GM21619 (cell line): ENCODE measurements at regions not wholly inside any gene's neighbourhood (a gene's known extent, or its start where the extent isn't known, plus 50 kb on each side); places are given as distances from the start of the nearest gene placed in this dataset.
"Not testable (repeated sequence)": the region's sequence is repeated elsewhere in the genome, so short reads cannot be mapped to it uniquely, and the experiment has no call there.

ENCODE experiments used
- ATAC-seq: cut with Tn5 transposase; IDR thresholded peaks from one replicate; pipeline ENCODE4 v1.9.1; 2021; ENCODE audit not compliant: unreplicated experiment

DNA sequence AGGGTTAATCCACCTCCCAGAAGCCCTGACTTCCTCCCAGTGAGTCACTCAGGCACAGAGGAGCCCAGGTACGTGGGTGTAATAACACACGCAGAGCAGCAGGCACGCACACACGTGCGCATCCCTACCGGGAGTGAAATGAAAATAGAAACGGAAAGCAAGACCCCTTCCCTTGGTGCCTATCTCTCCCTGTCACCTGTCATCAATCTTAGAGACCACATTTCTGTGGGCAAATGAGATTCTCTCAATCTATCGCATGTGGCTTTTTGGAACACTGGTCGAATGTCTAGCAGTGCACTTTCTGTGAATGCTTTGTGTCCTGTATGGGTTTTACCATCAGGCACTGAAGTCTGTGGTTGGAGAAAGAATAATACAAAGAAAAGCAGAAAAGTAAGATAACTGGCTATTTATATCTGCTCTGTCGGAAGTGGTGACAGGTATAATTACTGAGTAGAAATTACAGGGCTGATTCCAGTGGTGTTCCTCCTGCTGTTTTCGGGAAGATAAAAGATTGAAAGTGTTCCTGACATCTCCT, 137.7 kb upstream of the GRIA1 start:
- peak; percentile 65 for ATAC-seq

DNA sequence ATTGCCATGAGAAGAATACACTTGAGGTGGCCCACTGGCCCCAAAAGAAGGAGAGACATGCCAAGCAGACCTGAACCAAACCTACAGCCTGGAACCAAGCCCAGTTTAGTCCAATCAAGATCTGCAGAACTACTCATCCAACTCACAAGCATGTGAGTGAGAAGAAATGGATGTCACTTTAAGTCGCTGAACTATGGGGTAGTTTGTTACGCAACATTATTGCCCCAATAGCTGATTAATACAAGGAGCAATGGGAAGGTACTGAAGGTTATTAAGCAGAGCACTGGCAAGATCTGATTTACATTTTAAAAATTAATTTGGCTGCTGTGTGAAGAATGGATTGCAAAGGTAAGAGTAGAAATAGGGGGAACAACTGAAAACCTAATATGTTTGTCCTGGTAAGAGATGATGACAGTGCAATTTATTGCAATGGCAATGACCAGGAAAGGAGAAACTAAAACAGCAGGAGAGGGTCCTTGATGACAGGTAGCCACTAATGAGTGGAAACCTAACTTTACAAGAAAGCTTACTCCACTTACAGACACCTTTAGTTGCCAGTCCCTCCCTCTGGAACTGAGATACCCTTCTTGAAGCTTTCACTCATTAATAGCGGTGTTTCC, 132.9 kb upstream of the GRIA1 start:
- no peak for ATAC-seq

DNA sequence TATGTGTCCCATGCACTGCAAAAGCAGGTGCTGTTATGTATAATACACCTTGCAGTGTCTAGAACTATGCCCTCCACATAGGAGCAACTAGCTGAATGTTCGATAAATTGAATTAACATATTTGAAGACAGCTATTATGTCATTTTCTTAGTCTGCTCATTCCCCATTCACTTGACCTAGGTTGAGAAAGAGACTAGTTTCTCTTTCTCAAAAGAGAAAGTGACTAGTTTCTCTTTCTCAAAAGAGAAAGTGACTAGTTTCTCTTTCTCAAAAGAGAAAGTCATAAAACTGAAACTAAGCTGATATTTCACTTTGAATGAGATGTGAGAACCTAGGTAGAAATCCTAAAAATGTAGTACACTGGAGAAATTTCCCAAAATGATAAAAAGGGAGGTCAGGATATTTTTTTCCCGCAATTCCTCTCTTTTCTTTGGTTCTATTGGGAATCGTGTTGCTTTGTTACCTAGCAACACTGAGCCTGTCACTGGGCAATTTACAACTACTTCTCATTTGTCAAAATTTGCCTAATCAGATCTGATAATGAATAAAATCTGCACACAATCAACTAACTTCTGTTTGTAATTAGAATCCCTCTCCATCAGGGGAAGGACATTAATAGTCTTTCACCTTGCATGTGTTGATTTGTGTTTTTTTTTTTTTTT, 132.0 kb upstream of the GRIA1 start:
- ATAC-seq: peak; percentile 86

DNA sequence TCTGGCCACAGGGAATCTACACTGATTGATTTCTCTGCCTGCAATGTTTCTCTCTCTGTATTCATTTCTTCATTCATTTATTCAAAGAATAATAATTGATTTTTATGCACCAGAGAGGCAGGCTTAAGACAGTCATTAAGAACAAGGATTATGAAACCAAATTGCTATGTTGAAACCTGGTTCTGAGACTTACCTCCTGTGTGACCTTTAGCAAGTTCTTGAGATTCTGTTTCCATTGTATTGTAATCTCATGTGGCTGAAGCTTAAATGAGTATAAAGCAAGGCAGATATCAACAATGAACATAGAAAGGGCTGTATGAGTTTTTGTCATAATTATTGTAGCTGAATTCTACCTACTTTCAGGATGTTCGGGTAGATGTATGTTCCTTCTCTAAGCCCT, 129.6 kb upstream of the GRIA1 start:
- no peak for ATAC-seq

DNA sequence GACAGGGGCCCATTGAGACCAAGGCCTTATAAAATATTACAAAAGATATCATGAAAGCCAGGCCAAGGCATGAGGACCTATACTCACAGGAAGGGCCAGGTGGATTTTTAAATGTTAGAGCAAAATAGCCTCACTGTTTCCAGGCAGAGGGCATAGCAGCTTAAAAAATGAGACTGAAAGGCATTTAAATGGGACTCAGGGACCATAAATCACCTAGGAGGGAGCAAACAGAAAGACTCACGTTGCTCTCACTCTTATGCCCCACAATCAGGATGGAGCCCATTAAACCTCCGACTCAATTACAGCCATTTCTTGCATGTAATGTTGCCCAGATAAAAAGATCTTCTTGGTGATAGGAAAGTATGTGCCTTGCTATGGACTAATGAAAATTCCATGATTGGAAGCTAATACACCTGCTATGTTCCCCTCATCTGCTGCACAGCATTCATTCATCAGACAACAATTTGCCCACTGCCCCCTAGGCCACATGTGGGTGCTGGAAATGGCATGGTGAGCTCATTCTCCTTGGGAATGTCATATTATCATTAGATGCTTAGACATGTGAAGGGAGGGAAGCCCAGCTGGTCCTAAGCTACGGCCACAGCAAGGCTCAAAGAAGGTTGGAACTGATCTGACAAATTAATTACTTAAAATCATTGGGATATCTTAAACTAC, 128.6 kb upstream of the GRIA1 start:
- no peak for ATAC-seq

DNA sequence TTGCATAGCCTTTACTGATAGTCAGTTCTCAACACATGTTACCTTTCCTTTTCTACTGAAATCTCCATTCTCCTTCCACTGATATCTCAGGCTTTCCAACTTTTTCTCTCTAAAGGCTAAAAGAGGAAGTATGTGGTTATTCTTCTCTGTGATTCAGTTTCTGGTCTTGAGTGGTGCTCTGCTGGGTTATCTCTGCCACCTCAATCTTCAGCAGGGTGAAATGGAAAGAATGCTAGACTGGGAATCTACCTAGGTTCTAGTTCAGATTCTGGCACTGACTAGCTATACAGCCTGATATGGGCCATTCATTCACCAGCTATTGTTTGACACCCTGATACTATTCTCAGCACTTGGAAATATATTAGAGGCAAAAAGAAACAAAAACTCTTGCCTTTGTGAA, 124.9 kb upstream of the GRIA1 start:
- ATAC-seq: peak; percentile 63

DNA sequence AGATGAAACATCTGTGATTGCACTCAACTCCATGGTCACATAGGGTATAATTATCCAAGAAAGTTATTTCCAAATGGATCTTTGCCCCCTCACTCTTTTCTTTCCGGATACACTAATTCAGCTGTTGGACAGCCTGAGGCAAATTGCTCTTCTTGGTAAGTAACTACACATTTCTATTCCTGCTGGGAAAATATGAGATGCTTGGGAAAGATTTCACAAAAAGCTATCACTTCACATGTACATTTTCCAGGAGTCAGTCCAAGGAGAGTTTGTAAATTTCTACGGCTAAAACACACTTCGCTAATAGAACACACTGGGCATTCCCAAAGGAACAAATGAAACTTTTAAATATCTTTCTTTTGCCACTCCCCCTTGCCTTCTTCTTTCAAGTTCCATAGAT, 123.0 kb upstream of the GRIA1 start:
- ATAC-seq: no peak

DNA sequence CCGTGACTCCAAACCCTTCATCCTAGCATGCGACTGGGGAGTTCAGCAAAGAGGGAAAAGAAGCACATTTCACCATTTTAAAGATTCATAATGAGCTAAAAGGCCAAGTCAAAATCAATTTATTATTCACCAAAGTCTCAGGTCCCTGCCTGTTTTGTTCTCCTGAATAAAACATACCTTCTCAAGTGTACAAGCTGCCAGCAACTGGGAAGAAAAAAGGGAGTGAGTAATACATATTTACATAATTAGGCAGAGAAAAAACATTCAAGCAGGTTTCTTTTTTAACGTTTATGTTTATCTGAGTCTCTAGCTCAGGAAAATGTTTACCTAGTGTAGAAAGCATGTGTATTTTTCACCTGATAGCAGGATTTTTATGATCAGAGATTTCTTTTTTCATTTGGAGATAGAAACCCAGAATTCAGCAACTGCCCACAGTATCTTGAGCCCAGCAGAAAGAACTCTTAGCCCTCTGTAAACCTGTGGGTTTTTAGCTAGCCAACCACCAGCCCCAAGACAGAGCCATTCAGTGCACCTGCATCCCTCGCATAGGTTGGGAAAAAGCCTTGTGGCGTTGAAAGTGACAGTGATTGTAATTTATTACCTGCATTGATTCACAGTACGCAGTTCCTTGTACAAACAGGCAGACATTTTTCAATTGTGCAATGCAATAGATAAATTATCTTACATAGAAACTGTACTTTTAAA, 117.9 kb upstream of the GRIA1 start:
- no peak for ATAC-seq

DNA sequence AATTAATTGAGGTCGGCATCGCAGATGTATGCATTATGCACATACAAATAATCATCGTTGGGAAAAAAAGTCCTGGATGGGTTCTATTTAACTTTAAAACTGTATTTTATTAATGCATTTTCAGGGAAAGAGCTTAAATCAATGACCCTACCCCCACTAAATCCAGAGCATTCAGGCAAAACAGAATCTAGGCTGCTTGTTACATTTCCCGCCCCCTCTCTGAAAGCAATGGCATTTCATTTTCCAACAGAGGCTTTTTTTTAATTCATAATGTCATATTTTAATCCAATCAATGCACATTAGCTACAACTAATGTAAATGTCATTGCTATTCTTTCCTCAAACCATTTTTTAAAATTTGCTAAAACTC, 117.4 kb upstream of the GRIA1 start:
- ATAC-seq: no peak

DNA sequence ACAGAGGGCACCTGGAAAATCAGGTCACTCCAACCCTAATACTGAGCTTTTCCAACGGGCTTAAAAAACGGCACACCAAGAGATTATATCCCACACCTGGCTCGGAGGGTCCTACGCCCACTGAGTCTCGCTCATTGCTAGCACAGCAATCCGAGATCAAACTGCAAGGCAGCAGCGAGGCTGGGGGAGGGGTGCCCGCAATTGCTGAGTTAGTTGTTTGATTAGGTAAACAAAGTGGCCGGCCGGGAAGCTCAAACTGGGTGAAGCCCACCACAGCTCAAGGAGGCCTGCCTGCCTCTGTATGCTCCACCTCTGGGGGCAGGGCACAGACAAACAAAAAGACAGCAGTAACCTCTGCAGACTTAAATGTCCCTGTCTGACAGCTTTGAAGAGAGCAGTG, 108.8 kb upstream of the GRIA1 start:
- not testable (repeated sequence) for ATAC-seq

DNA sequence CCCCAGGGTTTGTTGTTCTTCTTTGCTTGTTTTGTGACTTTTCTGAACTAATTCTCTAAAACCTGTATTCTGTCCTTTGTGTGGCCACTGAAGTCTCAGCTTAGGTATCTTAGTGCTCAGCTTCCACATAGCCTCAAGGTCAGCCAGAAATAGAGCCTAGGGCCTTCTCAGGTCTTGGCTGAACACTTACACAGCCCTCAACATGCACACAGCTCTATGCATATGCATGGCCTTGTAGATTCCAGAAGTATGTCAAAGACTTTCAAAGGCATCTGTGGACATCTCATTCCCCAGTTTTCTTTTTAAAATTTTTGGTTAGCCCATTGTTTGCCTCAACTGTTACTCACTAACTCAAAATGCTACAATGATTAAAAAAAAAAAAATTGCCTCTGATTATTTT, 99.9 kb upstream of the GRIA1 start:
- no peak for ATAC-seq

DNA sequence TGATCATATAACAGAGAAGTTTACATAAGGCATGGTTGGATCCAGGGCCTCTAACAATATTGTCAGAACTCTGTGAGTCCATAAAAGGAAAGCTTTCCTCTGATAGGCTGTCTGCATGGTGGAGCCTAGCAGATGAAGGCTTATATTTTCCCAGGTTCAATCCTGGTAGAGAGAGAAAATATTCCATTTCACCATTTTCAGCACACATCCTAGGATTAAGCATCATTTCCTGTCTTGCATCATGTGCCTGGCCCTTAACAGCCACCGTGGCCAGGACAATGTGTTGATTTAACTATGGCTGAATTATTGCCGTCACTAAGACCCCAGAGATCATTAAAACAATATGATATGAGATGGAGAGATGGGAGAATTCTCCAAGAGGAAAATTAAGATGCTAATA, 90.9 kb upstream of the GRIA1 start:
- ATAC-seq: no peak

DNA sequence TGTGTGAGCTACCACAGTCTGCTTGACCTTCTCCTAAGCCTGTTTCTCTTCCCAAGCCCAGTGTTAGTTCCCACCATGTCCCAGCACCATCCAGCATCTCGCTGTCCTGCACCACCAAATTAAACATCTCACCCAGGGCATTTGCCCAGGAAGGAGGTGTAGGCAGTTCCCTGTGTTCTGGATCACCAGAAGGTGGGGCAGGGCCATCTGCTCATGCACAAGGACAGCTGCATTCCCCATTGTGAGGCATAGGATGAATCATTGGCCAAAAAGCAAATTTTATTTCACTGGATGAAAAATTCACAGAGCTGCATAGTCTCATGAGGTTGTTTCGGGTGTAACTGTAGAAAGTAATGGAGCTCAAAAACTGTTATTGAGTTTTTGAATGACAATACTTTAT, 89.5 kb upstream of the GRIA1 start:
- no peak for ATAC-seq

DNA sequence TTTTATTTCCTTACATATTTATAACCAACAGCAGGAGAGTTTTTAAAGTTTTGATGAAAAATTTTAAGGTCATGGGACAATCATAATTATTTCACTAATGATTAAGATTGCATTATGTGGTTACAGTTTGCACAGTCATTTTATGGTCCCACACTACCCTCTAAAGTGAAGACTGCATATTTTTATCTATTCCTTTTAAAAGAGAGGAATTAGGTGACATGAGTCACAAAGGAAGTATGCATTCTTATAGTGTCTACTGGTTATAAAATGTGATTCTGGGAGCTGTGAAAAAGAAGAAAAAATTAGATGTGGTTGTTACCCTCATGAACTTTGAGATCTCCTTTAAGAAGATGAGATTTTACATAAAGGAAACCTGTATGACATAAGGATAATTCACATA, 87.9 kb upstream of the GRIA1 start:
- ATAC-seq: no peak

DNA sequence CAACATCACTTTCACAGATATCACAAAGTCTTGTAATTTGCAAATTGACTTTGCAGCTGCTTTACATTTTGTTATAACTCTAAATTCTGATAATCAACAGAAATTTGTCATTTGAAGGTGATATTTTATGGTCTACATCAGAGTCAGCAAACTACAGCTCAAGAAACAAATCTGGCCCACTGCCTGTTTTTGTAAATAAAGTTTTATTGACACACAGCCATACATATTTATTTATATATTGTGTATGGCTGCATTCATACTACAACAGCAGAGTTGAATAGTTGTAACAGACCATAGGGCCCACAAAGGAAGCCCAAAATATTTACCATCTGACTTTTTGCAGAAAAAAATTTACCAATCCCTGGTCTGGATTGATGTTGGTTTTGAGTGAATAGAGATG, 87.0 kb upstream of the GRIA1 start:
- ATAC-seq: no peak

DNA sequence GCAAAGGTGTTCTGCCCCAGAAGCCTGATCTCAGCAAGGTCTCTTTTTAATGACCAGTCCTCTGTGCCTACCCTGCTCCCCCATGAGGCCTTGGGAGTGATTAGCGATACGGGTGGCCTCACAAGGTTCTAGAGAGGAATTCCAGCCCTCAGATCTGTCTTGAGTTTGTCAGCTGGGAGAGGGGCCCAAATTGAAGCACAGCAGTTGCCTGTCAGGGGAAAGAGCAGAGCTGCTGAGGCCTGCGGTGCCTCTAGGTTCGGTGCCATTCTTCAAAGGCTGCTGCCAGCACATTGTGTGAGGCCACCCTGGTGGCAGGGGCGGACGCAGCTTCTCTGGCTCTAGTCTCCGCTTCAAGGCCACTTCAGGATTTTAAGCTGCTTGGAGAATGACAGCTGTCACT, 85.7 kb upstream of the GRIA1 start:
- ATAC-seq: no peak

DNA sequence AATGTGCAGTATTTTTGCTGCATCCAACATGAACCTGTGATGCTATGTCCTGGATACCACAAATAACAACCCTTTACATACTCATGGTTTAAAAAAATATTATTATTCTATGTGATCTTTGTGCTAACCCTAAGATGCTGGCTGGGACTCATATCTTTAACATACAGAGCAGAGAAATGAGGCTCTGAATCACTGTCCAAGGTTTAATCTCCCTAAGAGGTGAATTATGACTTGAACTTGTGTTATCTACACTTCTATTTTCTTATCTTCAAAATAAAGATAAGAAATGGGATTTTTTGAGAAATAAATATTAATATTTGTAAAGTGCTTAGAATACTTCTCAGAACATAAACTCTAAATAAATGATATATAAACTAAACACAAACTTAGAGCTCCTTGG, 68.8 kb upstream of the GRIA1 start:
- ATAC-seq: no peak

DNA sequence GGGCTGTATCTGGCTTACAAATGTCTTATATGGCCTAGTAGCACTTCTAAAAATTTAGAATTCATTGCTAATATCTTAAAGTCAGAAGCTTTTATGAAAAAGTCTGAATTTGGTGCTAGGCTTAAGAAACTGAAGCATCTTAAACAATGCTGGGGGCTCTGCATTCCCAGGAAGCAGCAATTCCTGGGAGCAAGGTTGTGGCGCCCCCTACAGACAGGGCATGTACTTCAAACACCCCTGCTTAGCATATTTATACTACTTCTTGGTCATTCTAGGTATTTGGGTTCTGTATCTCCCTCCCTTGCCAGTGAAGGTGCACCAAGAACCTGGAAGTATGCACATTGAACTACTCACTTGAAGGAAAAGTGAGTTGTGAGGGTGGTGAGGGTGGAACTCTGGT, 64.6 kb upstream of the GRIA1 start:
- ATAC-seq: no peak

DNA sequence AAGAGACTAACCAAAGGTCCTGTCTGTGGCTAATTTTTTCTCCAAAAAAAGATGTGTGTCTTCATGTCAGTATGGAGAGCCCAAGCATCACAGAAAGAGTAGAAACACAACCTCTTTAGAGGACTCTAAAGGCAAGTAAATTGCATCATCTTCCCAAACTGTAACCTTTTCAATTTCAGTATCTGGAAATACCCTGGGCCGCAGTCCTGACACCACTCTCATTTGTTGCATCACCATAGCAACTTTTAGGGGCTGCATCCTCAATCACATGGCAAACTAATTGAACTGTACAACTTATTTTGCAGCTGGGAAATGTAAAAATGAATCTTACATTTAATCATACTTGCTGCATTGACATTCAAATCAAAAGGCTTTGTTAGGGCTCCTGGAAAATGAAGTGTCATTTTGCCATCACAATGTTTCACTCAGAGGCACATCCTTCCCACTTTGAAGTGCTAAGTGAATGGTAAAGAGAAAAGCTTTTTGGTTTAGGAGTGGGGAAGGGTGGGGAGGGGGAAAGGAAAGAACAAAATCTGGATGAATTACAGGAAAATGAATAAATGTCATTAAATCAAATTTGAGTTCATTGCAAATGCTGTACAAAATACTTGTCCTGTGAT, 60.6 kb upstream of the GRIA1 start:
- peak; percentile 85 for ATAC-seq

DNA sequence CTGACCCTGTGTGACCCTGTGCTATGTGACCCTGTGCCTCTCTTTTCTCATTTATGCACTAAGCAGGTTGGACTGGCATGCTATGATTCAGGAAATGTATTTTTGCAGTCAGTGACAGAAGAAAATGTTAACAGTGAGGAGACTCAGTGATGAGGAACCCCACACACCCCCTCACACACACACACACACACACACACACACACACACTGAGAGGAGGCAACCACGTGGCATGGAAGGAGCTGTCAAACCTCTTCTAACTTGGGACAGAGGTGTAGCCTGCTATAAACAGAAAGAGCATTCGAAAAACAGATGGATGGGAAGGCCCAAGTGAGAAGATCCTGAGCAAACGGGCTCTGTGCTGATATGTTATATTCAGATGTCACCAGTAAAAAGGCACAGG, 57.9 kb upstream of the GRIA1 start:
- ATAC-seq: no peak

DNA sequence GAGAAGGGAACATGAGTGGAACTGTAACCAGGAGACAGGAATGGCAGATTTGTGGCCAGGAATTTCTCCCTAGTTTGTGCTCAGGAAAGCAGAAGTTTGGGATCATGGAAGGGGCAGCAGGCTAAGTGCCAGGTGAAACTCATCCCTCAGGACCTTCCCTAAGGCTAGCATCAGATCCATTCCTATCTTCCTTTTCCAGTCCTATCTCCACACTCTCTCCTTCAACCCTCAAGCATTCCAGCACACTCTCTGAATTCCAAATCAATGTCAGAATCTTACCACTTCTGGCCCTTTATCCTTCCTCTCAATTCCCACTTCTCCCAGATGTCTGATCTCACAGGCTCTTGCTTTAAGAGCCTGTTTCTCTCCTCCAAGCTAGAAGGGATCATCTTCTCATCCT, 53.2 kb upstream of the GRIA1 start:
- no peak for ATAC-seq
